Fibroblast of upper back skin (primary cell): ENCODE measurements at regions not wholly inside any gene's neighbourhood (a gene's known extent, or its start where the extent isn't known, plus 50 kb on each side); places are given as distances from the start of the nearest gene placed in this dataset.

Source experiments
- DNase-seq: peaks from one replicate; pipeline ENCODE4 v3.0.0-alpha.2; 2013

DNA sequence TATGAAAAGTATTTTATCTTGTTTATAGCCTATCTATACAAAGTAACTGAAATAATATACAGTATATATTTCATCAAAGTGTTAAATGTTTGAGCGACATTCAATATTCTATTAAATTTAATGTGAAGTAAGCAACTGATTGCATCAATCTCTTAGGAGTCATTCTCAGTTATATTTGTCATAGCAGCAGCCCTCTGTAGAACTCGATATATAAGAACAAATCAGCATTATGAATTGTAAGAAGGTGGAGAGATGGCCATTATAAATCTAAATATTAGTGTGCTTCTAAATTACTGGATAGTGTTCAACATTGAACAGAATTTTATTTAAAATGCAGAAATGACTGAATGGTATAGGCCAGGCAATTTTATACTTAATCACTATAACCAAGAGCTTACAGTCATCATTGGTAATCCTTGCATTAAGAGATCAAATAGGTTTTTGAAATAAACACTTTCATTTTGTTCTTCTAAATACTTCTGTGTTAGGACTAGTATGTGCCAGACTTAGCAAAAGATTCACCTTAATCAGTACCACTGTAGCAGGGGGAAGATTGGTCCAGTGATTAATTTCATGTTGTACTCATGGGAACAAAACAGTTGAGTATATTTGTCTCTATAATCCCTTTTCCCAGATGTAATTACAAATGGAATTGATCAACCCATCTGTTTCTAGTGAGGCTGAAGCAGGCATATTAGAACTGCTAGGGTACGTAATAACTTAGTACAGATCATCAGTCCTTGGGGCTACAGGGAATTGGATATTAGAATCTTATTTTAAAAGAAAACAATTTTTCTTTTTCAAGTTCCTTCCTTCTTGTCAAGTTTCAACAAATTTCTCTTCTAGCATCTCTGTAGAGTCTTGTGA, 108.3 kb upstream of the TYRP1 start:
- DNase-seq, result no peak

DNA sequence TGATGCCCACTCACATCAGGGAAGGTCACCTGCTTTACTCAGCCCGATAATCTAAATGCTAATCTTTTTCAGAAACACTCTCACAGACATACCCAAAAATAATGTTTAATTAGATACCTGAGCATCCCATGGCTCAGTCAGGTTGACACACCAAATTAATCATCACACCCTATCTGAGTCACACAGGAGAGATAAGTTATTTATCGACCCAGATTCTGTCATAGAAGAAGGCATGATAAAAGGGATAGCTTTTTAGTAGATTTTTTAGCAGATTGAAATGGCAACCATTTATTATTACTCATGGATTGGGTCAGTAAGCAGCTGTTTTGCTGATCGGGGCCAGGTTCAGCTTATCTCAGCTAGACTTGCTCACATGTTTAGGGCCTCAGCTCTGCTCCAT, 97.8 kb upstream of the TYRP1 start:
- no peak for DNase-seq

DNA sequence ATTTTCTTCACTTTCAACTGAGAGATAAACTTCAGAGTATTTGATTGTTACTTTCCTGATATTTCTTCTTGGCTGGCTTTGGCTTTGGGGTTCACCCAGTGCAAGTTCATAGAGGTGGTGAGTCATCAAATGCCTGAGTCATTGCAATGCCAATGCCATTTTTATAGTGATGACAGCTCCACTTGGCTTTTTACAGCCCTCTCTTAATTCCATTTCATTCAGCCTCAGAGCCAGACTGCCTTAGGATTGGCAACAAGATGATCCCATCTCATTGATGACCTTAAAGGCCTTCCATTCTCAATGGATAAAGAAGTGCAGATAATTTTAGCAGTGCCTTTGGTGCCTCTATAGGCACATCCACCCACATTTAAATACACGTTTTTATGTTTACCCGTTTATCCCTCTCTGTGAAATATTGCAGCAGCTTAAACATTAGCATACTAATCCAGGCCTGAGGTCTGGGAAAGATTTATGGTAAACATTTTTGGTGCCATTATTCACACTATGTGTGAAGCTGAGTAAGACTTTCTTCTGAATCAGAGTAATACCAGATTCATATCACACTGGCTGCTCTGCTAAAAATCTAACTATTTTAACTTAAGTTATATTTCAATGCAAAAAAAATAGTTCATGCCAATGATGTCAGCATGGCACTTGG, 88.9 kb upstream of the TYRP1 start:
- DNase-seq, result peak; percentile 35

DNA sequence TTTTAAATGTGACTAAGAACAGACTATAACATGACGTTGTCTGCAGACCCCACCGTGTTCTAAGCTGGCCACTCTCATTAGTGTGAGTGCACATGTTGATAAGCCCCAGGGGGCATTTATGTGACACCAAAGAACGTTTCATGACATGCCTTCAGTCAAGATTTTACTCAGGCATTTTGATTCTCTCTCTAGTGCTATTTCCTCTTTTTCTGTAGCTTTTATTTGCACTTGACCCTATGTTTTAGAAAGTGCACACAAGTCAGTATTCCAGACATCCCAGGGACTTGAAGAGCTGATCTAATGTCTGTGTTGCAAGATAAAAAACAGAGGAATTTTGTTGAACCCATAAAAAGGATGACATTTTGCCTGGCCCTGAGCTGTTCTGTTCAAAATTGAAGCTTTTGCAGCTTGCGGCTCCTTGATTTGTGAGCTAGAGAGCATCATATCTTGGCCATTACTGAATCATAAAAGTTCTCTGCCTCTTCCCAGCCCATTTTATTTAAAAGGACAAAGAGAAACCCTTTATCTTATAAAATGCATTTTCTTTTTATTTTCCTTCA, 80.9 kb upstream of the TYRP1 start:
- no peak for DNase-seq

DNA sequence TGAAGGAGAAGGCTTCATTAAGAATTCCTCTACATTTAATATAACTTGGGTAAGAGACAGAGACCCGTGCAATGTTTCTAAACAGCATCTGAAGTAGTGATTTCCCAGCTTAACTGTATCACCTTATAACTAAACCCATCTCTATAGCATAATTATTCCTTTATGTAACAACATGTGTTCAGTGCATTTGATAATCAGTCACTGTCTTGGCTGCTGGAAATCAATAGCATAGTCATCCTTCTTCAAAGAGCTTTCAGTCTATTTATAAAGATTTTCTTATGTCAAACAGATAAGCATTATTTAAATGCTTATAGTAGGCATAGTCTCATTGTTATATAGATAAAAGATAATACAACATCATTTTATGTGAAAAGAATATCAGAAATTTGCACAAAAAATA, 80.1 kb upstream of the TYRP1 start:
- DNase-seq, result no peak

DNA sequence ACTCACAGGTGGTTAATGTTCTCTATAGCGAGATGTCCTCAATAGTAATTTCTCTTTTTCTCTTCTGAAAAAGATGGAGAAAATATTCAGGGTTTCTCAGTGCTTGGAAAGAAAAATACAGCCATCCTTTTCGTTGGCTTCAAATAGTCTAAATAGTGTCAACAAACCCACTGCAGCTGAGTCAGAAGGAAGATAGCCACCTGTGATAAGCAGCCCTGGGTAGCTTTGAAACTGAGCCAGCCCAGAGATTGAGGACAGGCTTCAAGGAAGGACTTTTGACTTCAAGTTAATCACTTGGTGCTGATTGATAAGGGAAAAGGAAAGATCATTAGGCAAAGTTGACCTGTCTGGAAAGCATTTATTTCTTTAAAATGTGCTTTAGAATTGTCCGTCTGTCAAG, 78.7 kb upstream of the TYRP1 start:
- DNase-seq, result no peak

DNA sequence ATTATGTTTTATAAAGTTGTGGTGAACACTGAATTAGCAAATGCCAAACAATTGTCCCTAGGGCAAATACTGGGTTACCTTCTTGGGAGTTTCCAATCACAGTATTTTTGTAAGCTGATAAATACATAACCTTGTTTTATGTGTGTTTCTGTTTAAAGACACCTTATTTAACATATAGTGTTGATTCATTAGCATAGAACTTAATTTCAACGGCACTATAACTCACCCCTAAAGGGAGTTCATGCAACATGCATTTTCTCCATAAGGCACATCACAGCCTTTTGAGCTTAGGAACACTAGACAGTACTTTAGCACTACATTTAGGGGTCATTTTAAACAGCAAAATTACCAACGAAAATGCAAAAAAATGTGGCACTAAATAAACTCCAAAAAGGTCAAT, 74.2 kb upstream of the TYRP1 start:
- no peak for DNase-seq

DNA sequence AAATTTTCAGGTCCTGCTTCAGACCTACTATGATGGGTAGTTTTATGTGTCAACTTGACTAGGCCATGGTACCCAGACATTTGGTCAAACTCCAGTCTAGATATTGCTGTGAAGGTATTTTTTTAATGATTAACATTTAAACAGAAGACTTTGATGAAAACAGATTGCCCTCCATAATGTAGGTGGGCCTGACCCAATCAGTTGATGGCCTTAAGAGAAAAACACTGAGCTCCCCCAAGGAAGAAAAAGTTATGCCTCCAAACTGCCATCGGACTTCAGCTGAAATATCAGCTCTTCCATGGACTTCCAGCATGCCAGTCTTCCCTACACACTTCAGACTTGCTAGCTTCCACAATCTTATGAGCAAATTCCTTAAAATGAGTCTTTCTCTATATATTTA, 67.3 kb upstream of the TYRP1 start:
- no peak for DNase-seq

DNA sequence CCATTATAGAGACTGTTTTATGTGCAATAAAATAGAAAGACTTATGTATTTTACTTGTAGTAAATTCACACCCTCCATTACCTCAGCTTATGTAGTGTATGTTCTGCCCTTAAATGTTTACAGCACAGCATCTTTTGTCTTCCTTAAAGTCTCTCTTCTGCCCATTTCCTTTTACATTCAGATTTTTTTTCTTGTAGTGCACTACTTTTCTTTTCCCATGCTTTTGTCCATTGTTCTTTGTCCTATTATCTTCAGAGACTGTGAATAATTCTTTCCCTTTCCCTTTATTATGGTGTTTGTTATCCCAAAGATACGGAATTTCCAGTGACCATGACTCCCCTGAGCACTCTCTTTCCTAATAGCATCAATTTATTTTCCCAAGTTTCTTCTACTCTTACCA, 66.1 kb upstream of the TYRP1 start:
- DNase-seq, result no peak

DNA sequence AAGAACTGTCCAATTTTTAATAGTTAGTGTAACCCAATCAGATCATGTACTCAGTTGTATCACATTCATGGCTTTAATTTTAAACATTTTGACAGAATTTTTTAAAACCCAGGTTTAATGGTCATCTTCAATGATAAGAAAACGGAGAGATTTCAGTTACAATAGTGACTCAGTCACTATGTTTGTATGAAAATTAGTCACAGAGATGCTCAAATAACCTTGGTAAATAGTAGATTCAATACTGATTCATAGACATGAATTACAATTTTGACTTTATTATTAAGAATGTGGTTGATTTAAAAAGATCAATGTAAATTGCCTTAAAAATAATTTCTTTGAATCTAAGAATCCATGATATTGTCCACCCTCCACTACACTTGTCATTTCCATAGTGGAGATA, 64.6 kb upstream of the TYRP1 start:
- no peak for DNase-seq

DNA sequence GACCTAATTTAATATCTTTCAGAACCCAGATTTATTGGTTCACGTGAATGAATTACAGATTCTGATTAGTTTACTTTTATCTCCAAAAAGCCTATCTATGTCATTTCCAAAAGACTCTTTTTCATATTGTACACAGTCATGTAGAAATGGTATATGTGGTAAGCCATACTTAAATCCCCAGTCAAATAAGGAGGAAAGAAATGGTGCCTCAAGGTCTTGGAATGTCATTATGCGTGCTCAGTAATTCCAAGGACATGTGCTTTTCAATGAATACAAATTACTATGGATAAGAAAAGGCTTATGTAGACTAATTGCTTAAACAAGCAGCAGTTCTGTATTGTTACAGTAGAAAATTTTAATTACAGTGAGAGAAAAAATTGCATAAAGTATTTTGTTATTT, 64.1 kb upstream of the TYRP1 start:
- no peak for DNase-seq

DNA sequence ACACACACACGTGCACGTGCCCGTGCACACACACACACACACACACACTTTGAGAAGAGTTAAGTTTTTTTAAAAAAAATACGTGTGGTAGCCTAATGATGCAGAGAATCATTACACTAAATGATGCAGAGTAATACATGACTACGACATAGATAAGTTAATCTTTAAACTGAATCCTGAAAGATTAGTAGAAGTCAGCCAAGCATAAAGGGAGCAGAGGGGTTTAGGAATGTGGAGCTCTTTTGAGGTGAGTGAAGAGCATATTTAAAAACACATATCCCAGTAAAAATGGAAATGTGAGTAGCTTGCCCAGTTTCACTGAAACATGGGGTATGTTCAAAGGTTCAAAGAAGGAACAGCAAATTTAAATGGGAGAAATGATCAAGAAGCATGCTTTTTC, 61.3 kb upstream of the TYRP1 start:
- no peak for DNase-seq

DNA sequence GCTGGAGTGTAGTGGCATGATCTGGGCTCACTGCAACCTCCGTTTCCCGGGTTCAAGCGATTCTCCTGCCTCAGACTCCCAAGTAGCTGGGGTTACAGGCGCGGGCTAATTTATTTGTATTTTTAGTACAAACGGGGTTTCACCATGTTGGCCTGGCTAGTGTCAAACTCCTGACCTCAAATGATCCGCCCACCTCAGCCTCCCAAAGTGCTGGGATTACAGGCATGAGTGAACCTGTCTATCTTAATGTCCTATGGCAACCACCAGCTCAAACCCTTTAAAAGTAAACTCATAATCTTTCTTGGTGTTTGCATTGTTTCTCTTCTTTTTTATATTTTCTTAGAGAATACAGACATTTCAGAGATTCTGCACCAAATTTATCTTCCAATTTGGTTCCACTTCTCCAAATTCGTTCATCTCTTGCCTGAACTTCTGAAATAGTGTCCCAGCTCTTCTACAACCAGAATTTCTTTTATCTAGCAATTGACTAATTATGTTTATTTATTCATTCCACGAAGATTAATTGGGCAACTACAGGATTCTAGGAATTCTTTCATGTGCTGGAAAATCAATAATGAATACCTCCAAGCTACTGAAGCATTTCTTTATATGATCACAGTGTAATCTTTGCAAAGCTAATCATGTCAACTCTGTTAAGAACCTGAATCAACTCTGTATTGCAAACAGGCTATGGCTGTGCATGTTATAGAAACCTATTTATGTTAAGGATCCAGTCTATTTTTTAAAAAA, 60.0 kb upstream of the TYRP1 start:
- DNase-seq, result no peak

DNA sequence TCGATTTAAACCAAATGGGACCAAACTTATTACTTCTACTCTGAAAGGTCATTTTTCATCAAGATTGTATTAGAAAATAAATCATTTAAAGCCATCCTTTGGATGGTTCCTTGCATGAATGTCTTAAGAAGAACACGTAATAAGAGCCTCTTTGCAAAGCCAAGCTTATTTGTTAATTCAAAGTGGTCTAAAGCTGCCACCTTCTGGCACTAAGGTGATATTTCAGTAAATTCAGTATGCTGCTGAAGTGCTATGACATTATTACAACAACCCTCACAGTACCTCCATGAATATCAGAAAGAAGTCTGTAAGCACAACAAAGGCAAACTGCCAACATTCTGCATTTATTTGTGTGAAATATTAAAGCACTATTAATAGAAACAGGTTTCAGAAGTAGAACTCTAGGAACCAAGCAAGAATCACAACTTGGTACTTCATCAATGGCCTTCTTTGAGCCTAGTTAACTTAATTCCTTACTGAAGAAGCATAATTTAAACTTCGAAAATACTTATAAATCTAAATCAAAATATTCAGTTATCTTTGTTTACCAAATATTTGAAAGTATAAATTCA, 53.1 kb upstream of the TYRP1 start:
- DNase-seq, result peak; percentile 55

DNA sequence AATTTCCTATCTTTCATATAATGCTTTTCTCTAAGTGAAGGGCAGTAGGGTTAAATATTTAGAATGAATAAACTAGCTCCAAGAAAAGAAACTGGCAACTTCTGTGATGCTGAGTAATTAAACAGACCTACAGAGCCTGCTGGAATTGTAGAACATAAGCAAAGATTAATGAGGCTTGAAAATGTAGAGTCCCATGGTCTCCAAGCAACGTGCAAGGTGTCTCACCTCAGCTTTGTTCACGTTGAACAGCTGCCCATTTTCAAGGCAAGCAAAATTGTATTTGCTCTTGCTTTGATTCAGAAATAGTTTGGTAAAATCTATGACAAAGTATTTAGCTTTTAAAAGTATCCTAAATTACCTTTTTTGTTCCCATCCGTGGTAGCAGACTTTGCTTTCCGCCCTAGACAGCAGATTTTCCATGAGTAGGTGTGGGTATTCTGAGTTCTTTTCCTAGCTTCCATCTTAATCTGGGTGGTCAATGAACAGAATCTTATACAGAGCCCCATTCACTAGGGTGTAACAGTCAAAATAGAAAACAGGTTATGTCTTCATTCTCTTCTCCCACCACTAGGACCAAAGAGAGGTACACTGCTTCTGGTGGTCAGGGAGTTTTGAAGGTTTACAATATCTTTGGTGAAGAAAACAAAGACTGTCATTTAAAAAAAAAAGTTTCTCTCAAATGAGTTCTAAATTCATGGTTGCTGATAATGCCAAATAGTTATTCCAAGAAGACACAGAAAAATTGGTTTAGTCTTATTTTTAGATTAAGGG, 52.1 kb upstream of the TYRP1 start:
- no peak for DNase-seq
